ENCODE measurements at regions not wholly inside any gene's neighbourhood (a gene's known extent, or its start where the extent isn't known, plus 50 kb on each side); places are given as distances from the start of the nearest gene placed in this dataset.

GRCh38 chr21:43361127-43361492 lies 65.8 kb downstream of the SIK1 start:
- DNase-seq (ENCODE audit: low read depth, low spot score) = no peak
- no peak overlapping the region for H3K27ac ChIP-seq (ENCODE audit: insufficient read depth, low read depth, low read length)
- peaks cover 8% of the 10 kb centered on the region for H3K4me1 ChIP-seq (ENCODE audit: control insufficient read depth, extremely low read depth, insufficient read depth, low read length)
- no peak overlapping the region for H3K4me3 ChIP-seq (replicated peaks in 1 of 3; ENCODE audit: insufficient read depth in 1 of 3, low read depth in 1 of 3, low read length in 3 of 3)
- H3K79me2 ChIP-seq (ENCODE audit: control insufficient read depth, insufficient read depth, low read length) = no peaks in the 10 kb centered on the region
- CTCF ChIA-PET = no interaction called here
- H3K9me3 ChIP-seq (replicated peaks; ENCODE audit: control insufficient read depth, insufficient read depth, low read length) = no peaks in the 10 kb centered on the region
- intact Hi-C loops (cut with micrococcal nuclease) = no loop called here
- no peak overlapping the region for H3K9ac ChIP-seq (replicated peaks; ENCODE audit: extremely low read depth, insufficient read depth, low read length)
- H4K20me1 ChIP-seq (replicated peaks; ENCODE audit: control insufficient read depth, extremely low read depth, insufficient read depth, low read length) = no peaks in the 10 kb centered on the region
- dilution Hi-C loops (cut with MboI; ENCODE audit: extremely low pct_ligation_motif_present, low sequenced_read_pairs) = no loop called here
- H3K36me3 ChIP-seq (ENCODE audit: control insufficient read depth in 2 of 2, extremely low read depth in 1 of 2, insufficient read depth in 2 of 2, low read length in 2 of 2) = no peaks in the 10 kb centered on the region
- no peaks in the 10 kb centered on the region for H3K27me3 ChIP-seq (ENCODE audit: control insufficient read depth in 2 of 2, insufficient read depth in 2 of 2, low read length in 2 of 2)
- no peak overlapping the region for H3K4me2 ChIP-seq (ENCODE audit: insufficient read depth, low read length)
- no peak for FAIRE-seq
- H3K9me1 ChIP-seq (replicated peaks; ENCODE audit: control insufficient read depth, extremely low read depth, insufficient read depth, low read length) = no peaks in the 10 kb centered on the region
- POLR2A ChIA-PET = no interaction called here
- TSS peak; percentile 50 for BruUV-seq (replicated peaks)
- H2AFZ ChIP-seq (ENCODE audit: low read depth, low read length) = no peak overlapping the region
- TF ChIP-seq CTCF (IDR thresholded peaks at IDR 0.05; ENCODE audit: extremely low read depth in 1 of 2, insufficient read depth in 1 of 2, low read depth in 1 of 2, low read length in 2 of 2) (no peak), FOS (IDR thresholded peaks at IDR 0.05; ENCODE audit: borderline replicate concordance, insufficient read depth, low read length) (no peak), JUN (IDR thresholded peaks at IDR 0.05; ENCODE audit: borderline replicate concordance, insufficient read depth, insufficient read length, low read depth) (no peak), EZH2 (IDR thresholded peaks at IDR 0.05; ENCODE audit: borderline replicate concordance, low read depth, low read length, severe bottlenecking) (no peak), POLR2AphosphoS5 (IDR thresholded peaks at IDR 0.05; ENCODE audit: insufficient read depth, low read depth, low read length) (no peak), POLR2A (IDR thresholded peaks at IDR 0.05; ENCODE audit: low read depth, low read length) (no peak), MYC (IDR thresholded peaks at IDR 0.05; ENCODE audit: low read depth, low read length) (no peak), MAX (IDR thresholded peaks at IDR 0.05; ENCODE audit: insufficient read depth, insufficient read length) (no peak), GATA2 (IDR thresholded peaks at IDR 0.05; ENCODE audit: insufficient read depth, insufficient read length, low read depth, low read length) (no peak)
